ENCODE measurements at regions not wholly inside any gene's neighbourhood (a gene's known extent, or its start where the extent isn't known, plus 50 kb on each side); places are given as distances from the start of the nearest gene placed in this dataset.

DNA sequence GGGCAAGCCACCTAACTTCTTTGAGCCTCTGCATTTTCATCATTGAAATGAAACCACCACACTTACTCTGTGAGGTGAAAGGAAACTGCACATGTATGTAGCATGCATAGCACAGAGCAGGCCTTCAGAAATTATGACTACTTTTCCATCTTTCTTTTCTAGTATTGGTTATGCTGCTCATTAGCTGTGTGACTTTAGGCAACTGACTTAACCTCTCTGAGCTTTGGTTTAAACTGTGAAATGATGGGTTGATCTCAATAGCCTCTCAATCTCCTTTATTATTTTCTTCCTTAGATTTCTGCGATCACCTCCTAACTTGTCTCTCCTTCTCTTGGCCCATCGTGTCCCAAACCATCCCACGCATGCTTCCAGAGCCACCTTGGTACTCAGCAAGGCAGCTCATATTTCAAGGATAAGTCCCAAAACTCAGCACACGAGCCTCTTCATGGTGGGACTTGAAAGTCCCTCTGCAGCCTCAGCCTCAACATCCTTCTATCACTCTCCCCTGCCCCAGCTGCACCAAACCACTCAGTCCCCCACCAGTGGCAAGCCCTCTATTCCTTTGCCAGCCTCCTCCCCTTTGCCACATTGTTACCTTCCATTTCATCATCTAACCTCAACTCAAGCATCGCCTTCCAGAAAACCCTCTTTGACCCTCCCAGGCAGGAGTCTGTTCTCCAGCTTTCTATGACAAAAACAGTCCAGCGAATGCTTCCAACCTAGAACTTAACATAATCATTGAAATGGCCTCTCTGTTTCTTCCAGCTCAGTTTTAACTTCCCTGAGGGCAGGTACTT is 60.3 kb upstream of the DNAH5 start:
- Mint-ChIP-seq H3K4me3 (ENCODE audit: unreplicated experiment) (no peak overlapping the region), H3K27ac (ENCODE audit: unreplicated experiment) (no peak overlapping the region), H3K4me1 (ENCODE audit: unreplicated experiment) (peaks cover 15% of the 10 kb centered on the region), H3K36me3 (ENCODE audit: unreplicated experiment) (peaks cover 2% of the 10 kb centered on the region), H3K27me3 (ENCODE audit: unreplicated experiment) (no peaks in the 10 kb centered on the region), H3K9me3 (ENCODE audit: unreplicated experiment) (no peaks in the 10 kb centered on the region)
- no peak for DNase-seq (ENCODE audit: extremely low spot score, unreplicated experiment)
- TF ChIP-seq, protein P1, sequence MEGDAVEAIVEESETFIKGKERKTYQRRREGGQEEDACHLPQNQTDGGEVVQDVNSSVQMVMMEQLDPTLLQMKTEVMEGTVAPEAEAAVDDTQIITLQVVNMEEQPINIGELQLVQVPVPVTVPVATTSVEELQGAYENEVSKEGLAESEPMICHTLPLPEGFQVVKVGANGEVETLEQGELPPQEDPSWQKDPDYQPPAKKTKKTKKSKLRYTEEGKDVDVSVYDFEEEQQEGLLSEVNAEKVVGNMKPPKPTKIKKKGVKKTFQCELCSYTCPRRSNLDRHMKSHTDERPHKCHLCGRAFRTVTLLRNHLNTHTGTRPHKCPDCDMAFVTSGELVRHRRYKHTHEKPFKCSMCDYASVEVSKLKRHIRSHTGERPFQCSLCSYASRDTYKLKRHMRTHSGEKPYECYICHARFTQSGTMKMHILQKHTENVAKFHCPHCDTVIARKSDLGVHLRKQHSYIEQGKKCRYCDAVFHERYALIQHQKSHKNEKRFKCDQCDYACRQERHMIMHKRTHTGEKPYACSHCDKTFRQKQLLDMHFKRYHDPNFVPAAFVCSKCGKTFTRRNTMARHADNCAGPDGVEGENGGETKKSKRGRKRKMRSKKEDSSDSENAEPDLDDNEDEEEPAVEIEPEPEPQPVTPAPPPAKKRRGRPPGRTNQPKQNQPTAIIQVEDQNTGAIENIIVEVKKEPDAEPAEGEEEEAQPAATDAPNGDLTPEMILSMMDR (IDR thresholded peaks at IDR 0.05), result no peak

DNA sequence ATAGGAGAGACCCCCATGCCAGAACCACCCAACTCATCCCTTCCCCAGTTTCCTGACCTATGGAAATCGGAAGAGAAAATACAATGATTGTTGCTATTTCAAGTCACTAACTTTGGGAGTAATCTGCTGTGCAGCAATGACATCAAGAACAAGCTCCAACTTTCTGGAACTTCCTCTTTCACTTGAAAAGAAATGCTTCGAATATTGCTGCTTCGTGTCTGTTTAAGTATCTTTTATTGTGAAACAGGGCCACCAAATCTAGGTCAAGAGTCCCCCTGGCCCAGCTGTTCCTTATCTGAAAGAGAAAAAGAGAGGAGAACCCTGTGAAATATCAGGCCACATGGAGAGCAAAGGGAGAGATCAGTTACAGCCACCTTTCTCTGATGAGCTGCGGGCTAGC is 59.4 kb upstream of the DNAH5 start:
- no peaks in the 10 kb centered on the region for H3K27me3 Mint-ChIP-seq (ENCODE audit: unreplicated experiment)
- H3K27ac Mint-ChIP-seq (ENCODE audit: unreplicated experiment), result no peak overlapping the region
- peaks cover 2% of the 10 kb centered on the region for H3K36me3 Mint-ChIP-seq (ENCODE audit: unreplicated experiment)
- TF ChIP-seq, protein P1 (IDR thresholded peaks at IDR 0.05), result no peak
- DNase-seq (ENCODE audit: extremely low spot score, unreplicated experiment), result no peak
- H3K4me3 Mint-ChIP-seq (ENCODE audit: unreplicated experiment), result no peak overlapping the region
- no peaks in the 10 kb centered on the region for H3K9me3 Mint-ChIP-seq (ENCODE audit: unreplicated experiment)
- H3K4me1 Mint-ChIP-seq (ENCODE audit: unreplicated experiment), result peaks cover 15% of the 10 kb centered on the region

DNA sequence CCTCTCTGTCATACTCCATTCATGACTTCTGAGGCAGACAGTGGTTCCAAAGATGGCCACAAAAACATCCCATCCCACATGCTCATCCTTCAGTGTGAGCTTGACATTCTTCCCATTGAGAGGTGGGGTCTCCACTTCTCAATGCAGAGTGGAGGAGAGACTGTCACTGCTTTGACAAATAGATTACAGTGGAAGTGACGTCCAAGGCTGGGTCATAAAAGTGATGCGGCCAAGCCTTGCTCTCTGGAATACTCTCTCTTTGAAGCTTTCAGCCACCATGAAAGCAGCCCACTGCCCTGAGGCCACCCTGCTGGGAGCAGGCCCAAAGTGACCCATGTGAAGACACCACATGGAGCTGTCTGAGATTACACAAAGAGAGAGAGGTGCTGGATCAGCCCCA is 59.0 kb upstream of the DNAH5 start:
- DNase-seq (ENCODE audit: extremely low spot score, unreplicated experiment), result no peak
- Mint-ChIP-seq H3K4me3 (ENCODE audit: unreplicated experiment) (no peak overlapping the region), H3K36me3 (ENCODE audit: unreplicated experiment) (peaks cover 2% of the 10 kb centered on the region), H3K4me1 (ENCODE audit: unreplicated experiment) (peaks cover 15% of the 10 kb centered on the region), H3K27ac (ENCODE audit: unreplicated experiment) (no peak overlapping the region), H3K9me3 (ENCODE audit: unreplicated experiment) (no peaks in the 10 kb centered on the region), H3K27me3 (ENCODE audit: unreplicated experiment) (no peaks in the 10 kb centered on the region)
- TF ChIP-seq, protein P1 (IDR thresholded peaks at IDR 0.05), result no peak

DNA sequence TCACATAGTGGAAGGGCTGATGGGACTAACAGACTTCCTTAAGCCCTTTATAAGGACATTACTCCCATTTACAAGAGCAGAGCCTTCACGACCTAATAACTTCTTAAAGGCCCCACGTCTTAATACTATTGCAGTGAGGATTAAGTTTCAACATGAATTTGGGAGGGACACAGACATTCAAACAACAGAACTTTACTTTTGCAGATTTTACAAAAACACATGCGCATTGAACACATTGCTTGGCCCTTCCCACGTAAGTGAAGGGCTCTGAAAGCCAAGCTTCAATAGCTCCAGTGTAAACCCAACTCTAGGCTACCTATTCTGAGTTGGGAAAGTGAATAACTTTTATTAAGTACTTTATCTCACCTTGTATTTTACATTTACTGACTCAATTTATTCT is 53.8 kb upstream of the DNAH5 start:
- no peaks in the 10 kb centered on the region for H3K36me3 Mint-ChIP-seq (ENCODE audit: unreplicated experiment)
- no peak overlapping the region for H3K27ac Mint-ChIP-seq (ENCODE audit: unreplicated experiment)
- H3K4me3 Mint-ChIP-seq (ENCODE audit: unreplicated experiment), result no peak overlapping the region
- no peaks in the 10 kb centered on the region for H3K4me1 Mint-ChIP-seq (ENCODE audit: unreplicated experiment)
- H3K27me3 Mint-ChIP-seq (ENCODE audit: unreplicated experiment), result no peaks in the 10 kb centered on the region
- H3K9me3 Mint-ChIP-seq (ENCODE audit: unreplicated experiment), result peaks cover 5% of the 10 kb centered on the region
- no peak for DNase-seq (ENCODE audit: extremely low spot score, unreplicated experiment)
- TF ChIP-seq, protein P1 (IDR thresholded peaks at IDR 0.05), result no peak

DNA sequence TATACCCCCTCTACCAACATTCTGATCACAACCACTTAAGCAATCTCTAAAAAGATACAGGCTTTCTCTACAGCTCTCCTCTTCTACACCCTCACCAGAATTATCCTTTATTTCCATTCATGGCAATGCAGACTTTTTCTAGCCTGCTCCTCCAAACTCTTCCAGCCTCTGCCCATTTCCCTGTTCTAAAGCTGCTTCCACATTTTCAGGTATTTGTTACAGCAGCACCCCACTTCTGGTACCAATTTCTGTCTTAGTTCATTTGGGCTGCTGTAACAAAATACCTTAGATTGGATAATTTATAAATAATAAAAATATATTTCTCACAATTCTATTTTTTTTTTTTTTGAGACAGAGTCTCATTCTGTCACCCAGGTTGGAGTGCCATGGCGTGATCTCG is 53.0 kb upstream of the DNAH5 start:
- Mint-ChIP-seq H3K27ac (ENCODE audit: unreplicated experiment) (no peak overlapping the region), H3K4me1 (ENCODE audit: unreplicated experiment) (no peaks in the 10 kb centered on the region), H3K9me3 (ENCODE audit: unreplicated experiment) (peaks cover 5% of the 10 kb centered on the region), H3K36me3 (ENCODE audit: unreplicated experiment) (no peaks in the 10 kb centered on the region), H3K27me3 (ENCODE audit: unreplicated experiment) (no peaks in the 10 kb centered on the region), H3K4me3 (ENCODE audit: unreplicated experiment) (no peak overlapping the region)
- TF ChIP-seq, protein P1 (IDR thresholded peaks at IDR 0.05), result no peak
- DNase-seq (ENCODE audit: extremely low spot score, unreplicated experiment), result no peak
